Suprapubic skin (tissue), 3 donors: ENCODE measurements at regions not wholly inside any gene's neighbourhood (a gene's known extent, or its start where the extent isn't known, plus 50 kb on each side); places are given as distances from the start of the nearest gene placed in this dataset.

Experiments
- EP300 ChIP-seq: sonication (generic); formaldehyde crosslinking; IDR thresholded peaks from one replicate; pipeline ENCODE4 v1.6.1; 2017; ENCODE audit warnings: antibody characterized with exemption
- TF ChIP-seq, protein P1 (sequence below), 2 donors: fragments of 200-600 bp in 1 of 2; fragments of 450-650 bp in 1 of 2; sonication (generic) in 1 of 2; IDR thresholded peaks; one replicate each; pipeline ENCODE4 v1.5.1; 2016 to 2019; ENCODE audit warnings: antibody characterized with exemption in 2 of 2, mild to moderate bottlenecking in 1 of 2, moderate library complexity in 1 of 2

DNA sequence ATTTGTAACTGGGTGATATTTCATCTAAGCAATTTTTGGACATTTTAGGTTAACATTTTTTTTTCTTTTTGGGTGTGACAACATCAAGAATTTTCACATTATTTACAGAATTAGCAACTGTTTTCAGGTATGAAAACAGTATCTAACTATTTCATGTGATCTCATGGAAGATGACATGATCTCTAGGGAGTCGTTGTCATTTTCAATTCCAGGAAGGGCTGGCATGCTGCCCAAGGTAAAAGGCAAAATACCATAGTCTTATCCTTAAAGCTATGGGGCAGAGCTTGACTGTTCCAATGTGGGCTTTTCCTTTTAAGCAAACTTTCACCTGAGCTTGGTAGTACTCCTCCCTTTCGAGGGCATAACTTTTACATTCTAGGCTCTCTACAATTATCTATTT is 443.7 kb downstream of the DSEL start:
- TF ChIP-seq, protein P1, sequence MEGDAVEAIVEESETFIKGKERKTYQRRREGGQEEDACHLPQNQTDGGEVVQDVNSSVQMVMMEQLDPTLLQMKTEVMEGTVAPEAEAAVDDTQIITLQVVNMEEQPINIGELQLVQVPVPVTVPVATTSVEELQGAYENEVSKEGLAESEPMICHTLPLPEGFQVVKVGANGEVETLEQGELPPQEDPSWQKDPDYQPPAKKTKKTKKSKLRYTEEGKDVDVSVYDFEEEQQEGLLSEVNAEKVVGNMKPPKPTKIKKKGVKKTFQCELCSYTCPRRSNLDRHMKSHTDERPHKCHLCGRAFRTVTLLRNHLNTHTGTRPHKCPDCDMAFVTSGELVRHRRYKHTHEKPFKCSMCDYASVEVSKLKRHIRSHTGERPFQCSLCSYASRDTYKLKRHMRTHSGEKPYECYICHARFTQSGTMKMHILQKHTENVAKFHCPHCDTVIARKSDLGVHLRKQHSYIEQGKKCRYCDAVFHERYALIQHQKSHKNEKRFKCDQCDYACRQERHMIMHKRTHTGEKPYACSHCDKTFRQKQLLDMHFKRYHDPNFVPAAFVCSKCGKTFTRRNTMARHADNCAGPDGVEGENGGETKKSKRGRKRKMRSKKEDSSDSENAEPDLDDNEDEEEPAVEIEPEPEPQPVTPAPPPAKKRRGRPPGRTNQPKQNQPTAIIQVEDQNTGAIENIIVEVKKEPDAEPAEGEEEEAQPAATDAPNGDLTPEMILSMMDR (IDR thresholded peaks at IDR 0.05) = no peak
- TF ChIP-seq EP300 = no peak
